ENCODE measurements at regions not wholly inside any gene's neighbourhood (a gene's known extent, or its start where the extent isn't known, plus 50 kb on each side); places are given as distances from the start of the nearest gene placed in this dataset.
"Not testable (repeated sequence)": the region's sequence is repeated elsewhere in the genome, so short reads cannot be mapped to it uniquely, and the experiment has no call there.

- no peak for TF ChIP-seq POLR2A (IDR thresholded peaks at IDR 0.05; ENCODE audit: low read depth, low read length)
- DNase-seq (ENCODE audit: insufficient read length, low spot score): no peak
- no peak for FAIRE-seq
Observed at GRCh38 chr4:42271096-42271495, 118.6 kb upstream of the BEND4 start.

GRCh38 chr4:42277291-42277690 lies 120.0 kb upstream of the SHISA3 start:
- TF ChIP-seq POLR2A (IDR thresholded peaks at IDR 0.05; ENCODE audit: low read depth, low read length): no peak
- FAIRE-seq (no peak), DNase-seq (ENCODE audit: insufficient read length, low spot score) (no peak)

GRCh38 chr4:42278709-42279324 lies 118.5 kb upstream of the SHISA3 start:
- no peak for DNase-seq (ENCODE audit: insufficient read length, low spot score)
- TF ChIP-seq POLR2A (IDR thresholded peaks at IDR 0.05; ENCODE audit: low read depth, low read length): no peak
- FAIRE-seq: no peak

- no peak for FAIRE-seq
- DNase-seq (ENCODE audit: insufficient read length, low spot score): no peak
- no peak for TF ChIP-seq POLR2A (IDR thresholded peaks at IDR 0.05; ENCODE audit: low read depth, low read length)
Observed at GRCh38 chr4:42280327-42281095, 116.8 kb upstream of the SHISA3 start.

GRCh38 chr4:42281324-42282020 lies 115.8 kb upstream of the SHISA3 start:
- DNase-seq (ENCODE audit: insufficient read length, low spot score): no peak
- TF ChIP-seq POLR2A (IDR thresholded peaks at IDR 0.05; ENCODE audit: low read depth, low read length): no peak
- FAIRE-seq: no peak

GRCh38 chr4:42282081-42282901 lies 115.0 kb upstream of the SHISA3 start:
- no peak for TF ChIP-seq POLR2A (IDR thresholded peaks at IDR 0.05; ENCODE audit: low read depth, low read length)
- FAIRE-seq (no peak), DNase-seq (ENCODE audit: insufficient read length, low spot score) (peak; percentile 52)

- no peak for TF ChIP-seq POLR2A (IDR thresholded peaks at IDR 0.05; ENCODE audit: low read depth, low read length)
- DNase-seq (ENCODE audit: insufficient read length, low spot score) (no peak), FAIRE-seq (no peak)
Observed at GRCh38 chr4:42284030-42284429, 113.3 kb upstream of the SHISA3 start.

GRCh38 chr4:42288876-42289275 lies 108.4 kb upstream of the SHISA3 start:
- not testable (repeated sequence) for FAIRE-seq

GRCh38 chr4:42292192-42292591 lies 105.1 kb upstream of the SHISA3 start:
- not testable (repeated sequence) for FAIRE-seq; DNase-seq (ENCODE audit: insufficient read length, low spot score)

More at GRCh38 chr4:42288876-42289275, 108.4 kb upstream of the SHISA3 start:
- not testable (repeated sequence) for DNase-seq (ENCODE audit: insufficient read length, low spot score)

GRCh38 chr4:42293967-42294813 lies 103.1 kb upstream of the SHISA3 start:
- FAIRE-seq (no peak), DNase-seq (ENCODE audit: insufficient read length, low spot score) (no peak)
- no peak for TF ChIP-seq POLR2A (IDR thresholded peaks at IDR 0.05; ENCODE audit: low read depth, low read length)

GRCh38 chr4:42296196-42296595 lies 101.1 kb upstream of the SHISA3 start:
- DNase-seq (ENCODE audit: insufficient read length, low spot score): no peak
- FAIRE-seq: no peak
- no peak for TF ChIP-seq POLR2A (IDR thresholded peaks at IDR 0.05; ENCODE audit: low read depth, low read length)

GRCh38 chr4:42302348-42302747 lies 94.9 kb upstream of the SHISA3 start:
- DNase-seq (ENCODE audit: insufficient read length, low spot score) (peak; percentile 9), FAIRE-seq (no peak)
- no peak for TF ChIP-seq POLR2A (IDR thresholded peaks at IDR 0.05; ENCODE audit: low read depth, low read length)

Data from H54 (cell line).